Tibial artery (tissue), 4 donors: ENCODE measurements at regions not wholly inside any gene's neighbourhood (a gene's known extent, or its start where the extent isn't known, plus 50 kb on each side); places are given as distances from the start of the nearest gene placed in this dataset.

Source experiments
- DNase-seq, 2 donors: peaks; one replicate each; pipeline ENCODE4 v3.0.0-alpha.2; 2019
- H3K27ac ChIP-seq, 2 donors: fragments of 200-600 bp; sonication (generic) in 1 of 2; 1 replicate in 1 of 2; 2 replicates in 1 of 2; pipeline ENCODE4 v1.5.1; 2018 to 2019; ENCODE audit warnings: mild to moderate bottlenecking in 1 of 2
- H3K27me3 ChIP-seq, 2 donors: fragments of 200-600 bp; sonication (generic) in 1 of 2; one replicate each; pipeline versions ENCODE4 v1.5.1 to v1.6.0; 2016 to 2019
- H3K36me3 ChIP-seq, 3 donors: fragments of 200-600 bp; sonication (generic) in 2 of 3; one replicate each; pipeline ENCODE4 v1.5.1; 2016 to 2019; ENCODE audit warnings: mild to moderate bottlenecking in 2 of 3
- H3K4me1 ChIP-seq, 4 donors: fragments of 200-600 bp; sonication (generic) in 2 of 4; 1 replicate in 3 of 4; 2 replicates in 1 of 4; pipeline ENCODE4 v1.5.1; 2016 to 2019
- H3K4me3 ChIP-seq, 2 donors: fragments of 200-600 bp; sonication (generic) in 1 of 2; 1 replicate in 1 of 2; 2 replicates in 1 of 2; pipeline ENCODE4 v1.5.1; 2018 to 2019; ENCODE audit warnings: mild to moderate bottlenecking in 2 of 2
- H3K9me3 ChIP-seq, 3 donors: fragments of 200-600 bp; sonication (generic) in 1 of 3; one replicate each; pipeline ENCODE4 v1.5.1; 2016 to 2019
- CTCF ChIP-seq, 2 experiments: fragments of 200-600 bp in 1 of 2; fragments of 450-650 bp in 1 of 2; IDR thresholded peaks; one replicate each; pipeline ENCODE4 v1.5.1; 2017 to 2019; ENCODE audit warnings: antibody characterized with exemption in 2 of 2, mild to moderate bottlenecking in 1 of 2, moderate library complexity in 1 of 2
- intact Hi-C: fragments of 100-400 bp; cut with DNase I; formaldehyde crosslinking; loops from one replicate; pipeline ENCODE4 v1.15.0; 2023; ENCODE audit warnings: low total_unique reads

- no peak for TF ChIP-seq CTCF (IDR thresholded peaks at IDR 0.05)
- Histone ChIP-seq H3K36me3 (no peaks in the 10 kb centered on the region), H3K4me1 (peaks cover 0 to 12% (median 3%) of the 10 kb centered on the region in 4 donors), H3K4me3 (no peak overlapping the region), H3K27me3 (no peaks in the 10 kb centered on the region), H3K9me3 (no peaks in the 10 kb centered on the region), H3K27ac (no peak overlapping the region)
- intact Hi-C loops = no loop called here
- DNase-seq = no peak
Measured at GRCh38 chr5:156021866-156022265, 305.1 kb upstream of the SGCD start.

- no peaks in the 10 kb centered on the region for H3K27me3 ChIP-seq
- no peaks in the 10 kb centered on the region for H3K36me3 ChIP-seq
- intact Hi-C loops = no loop called here
- no peak for TF ChIP-seq CTCF (IDR thresholded peaks at IDR 0.05)
- H3K9me3 ChIP-seq = no peaks in the 10 kb centered on the region
- DNase-seq = no peak
- H3K4me1 ChIP-seq = peaks cover 0 to 6% (median 0%) of the 10 kb centered on the region in 4 donors
- no peak overlapping the region for H3K4me3 ChIP-seq
- no peak overlapping the region for H3K27ac ChIP-seq
Measured at GRCh38 chr5:156025656-156026055, 301.3 kb upstream of the SGCD start.

GRCh38 chr5:156031181-156031580 lies 295.8 kb upstream of the SGCD start:
- intact Hi-C loops = no loop called here
- no peak overlapping the region for H3K27ac ChIP-seq
- H3K9me3 ChIP-seq = no peaks in the 10 kb centered on the region
- peaks cover 0 to 29% (median 3%) of the 10 kb centered on the region in 4 donors for H3K4me1 ChIP-seq
- H3K27me3 ChIP-seq = no peaks in the 10 kb centered on the region
- H3K36me3 ChIP-seq = no peaks in the 10 kb centered on the region
- H3K4me3 ChIP-seq = no peak overlapping the region
- no peak for TF ChIP-seq CTCF (IDR thresholded peaks at IDR 0.05)
- no peak for DNase-seq

GRCh38 chr5:156036640-156037039 lies 290.3 kb upstream of the SGCD start:
- Histone ChIP-seq H3K4me3 (no peak overlapping the region), H3K9me3 (peaks cover 0 to 8% (median 0%) of the 10 kb centered on the region in 3 donors), H3K27me3 (no peaks in the 10 kb centered on the region), H3K4me1 (peaks cover 0 to 44% (median 5%) of the 10 kb centered on the region in 4 donors), H3K36me3 (no peaks in the 10 kb centered on the region), H3K27ac (peak overlapping the region; percentile 60 to 81)
- intact Hi-C loops = no loop called here
- DNase-seq = no peak
- no peak for TF ChIP-seq CTCF (IDR thresholded peaks at IDR 0.05)

GRCh38 chr5:156037151-156037909 lies 289.6 kb upstream of the SGCD start:
- Histone ChIP-seq H3K27ac (peak overlapping the region in 1 of 2 donors; percentile 42), H3K9me3 (peaks cover 0 to 8% (median 0%) of the 10 kb centered on the region in 3 donors), H3K4me3 (no peak overlapping the region), H3K4me1 (peaks cover 0 to 44% (median 5%) of the 10 kb centered on the region in 4 donors), H3K27me3 (no peaks in the 10 kb centered on the region), H3K36me3 (no peaks in the 10 kb centered on the region)
- intact Hi-C loops = no loop called here
- no peak for DNase-seq
- TF ChIP-seq CTCF (IDR thresholded peaks at IDR 0.05) = no peak
